ENCODE measurements at regions not wholly inside any gene's neighbourhood (a gene's known extent, or its start where the extent isn't known, plus 50 kb on each side); places are given as distances from the start of the nearest gene placed in this dataset.

DNA sequence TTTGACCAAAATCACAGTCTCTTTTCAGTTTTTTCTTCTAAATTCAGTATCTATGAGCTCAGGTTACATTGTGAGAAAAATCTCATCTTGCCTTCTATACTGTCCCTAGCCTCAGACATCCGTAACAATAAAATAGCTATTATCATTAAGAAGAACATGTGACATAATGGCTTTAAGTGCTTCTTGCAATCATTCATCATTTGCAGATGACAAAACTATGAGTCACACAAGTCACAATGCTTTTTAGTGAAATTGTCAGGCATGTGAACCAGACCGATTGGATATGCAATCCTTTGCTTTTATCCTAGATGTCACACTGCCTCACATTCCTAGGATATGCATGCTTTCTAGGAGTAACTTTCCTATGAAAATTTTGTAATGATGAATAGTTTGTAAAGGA is 313.1 kb downstream of the SLC6A15 start:
- Histone ChIP-seq H3K4me2 (ENCODE audit: low read length) (no peak overlapping the region), H3K4me1 (ENCODE audit: insufficient read depth, low read length) (no peaks in the 10 kb centered on the region), H3K9ac (ENCODE audit: low read length) (no peak overlapping the region), H3K27ac (ENCODE audit: low read depth, low read length) (no peak overlapping the region), H2AFZ (ENCODE audit: low read depth, low read length) (no peak overlapping the region), H3K4me3 (ENCODE audit: insufficient read depth, low read depth, low read length) (no peak overlapping the region), H3K36me3 (ENCODE audit: insufficient read depth, low read length) (no peaks in the 10 kb centered on the region), H3K27me3 (ENCODE audit: insufficient read depth, low read length) (no peaks in the 10 kb centered on the region), H4K20me1 (ENCODE audit: insufficient read depth, low read length) (no peaks in the 10 kb centered on the region), H3K9me3 (ENCODE audit: insufficient read depth, low read depth, low read length) (no peaks in the 10 kb centered on the region), H3K79me2 (ENCODE audit: insufficient read depth, low read length) (no peaks in the 10 kb centered on the region)
- DNase-seq (ENCODE audit: low read depth) (peak; percentile 33), FAIRE-seq (peak; percentile 83)
- Mint-ChIP-seq H3K27ac (ENCODE audit: unreplicated experiment) (no peak overlapping the region), H3K9me3 (ENCODE audit: unreplicated experiment) (no peaks in the 10 kb centered on the region), H3K4me3 (ENCODE audit: unreplicated experiment) (no peak overlapping the region), H3K27me3 (ENCODE audit: low read depth, unreplicated experiment) (no peaks in the 10 kb centered on the region), H3K4me1 (ENCODE audit: low read depth, unreplicated experiment) (peaks cover 9% of the 10 kb centered on the region), H3K36me3 (ENCODE audit: low read depth, unreplicated experiment) (no peaks in the 10 kb centered on the region)
- TF ChIP-seq, protein P1, sequence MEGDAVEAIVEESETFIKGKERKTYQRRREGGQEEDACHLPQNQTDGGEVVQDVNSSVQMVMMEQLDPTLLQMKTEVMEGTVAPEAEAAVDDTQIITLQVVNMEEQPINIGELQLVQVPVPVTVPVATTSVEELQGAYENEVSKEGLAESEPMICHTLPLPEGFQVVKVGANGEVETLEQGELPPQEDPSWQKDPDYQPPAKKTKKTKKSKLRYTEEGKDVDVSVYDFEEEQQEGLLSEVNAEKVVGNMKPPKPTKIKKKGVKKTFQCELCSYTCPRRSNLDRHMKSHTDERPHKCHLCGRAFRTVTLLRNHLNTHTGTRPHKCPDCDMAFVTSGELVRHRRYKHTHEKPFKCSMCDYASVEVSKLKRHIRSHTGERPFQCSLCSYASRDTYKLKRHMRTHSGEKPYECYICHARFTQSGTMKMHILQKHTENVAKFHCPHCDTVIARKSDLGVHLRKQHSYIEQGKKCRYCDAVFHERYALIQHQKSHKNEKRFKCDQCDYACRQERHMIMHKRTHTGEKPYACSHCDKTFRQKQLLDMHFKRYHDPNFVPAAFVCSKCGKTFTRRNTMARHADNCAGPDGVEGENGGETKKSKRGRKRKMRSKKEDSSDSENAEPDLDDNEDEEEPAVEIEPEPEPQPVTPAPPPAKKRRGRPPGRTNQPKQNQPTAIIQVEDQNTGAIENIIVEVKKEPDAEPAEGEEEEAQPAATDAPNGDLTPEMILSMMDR (IDR thresholded peaks at IDR 0.05; ENCODE audit: insufficient read depth, low read depth, low read length), result no peak
- no peak for TF ChIP-seq EZH2 (IDR thresholded peaks at IDR 0.05; ENCODE audit: insufficient read depth, low read length)

DNA sequence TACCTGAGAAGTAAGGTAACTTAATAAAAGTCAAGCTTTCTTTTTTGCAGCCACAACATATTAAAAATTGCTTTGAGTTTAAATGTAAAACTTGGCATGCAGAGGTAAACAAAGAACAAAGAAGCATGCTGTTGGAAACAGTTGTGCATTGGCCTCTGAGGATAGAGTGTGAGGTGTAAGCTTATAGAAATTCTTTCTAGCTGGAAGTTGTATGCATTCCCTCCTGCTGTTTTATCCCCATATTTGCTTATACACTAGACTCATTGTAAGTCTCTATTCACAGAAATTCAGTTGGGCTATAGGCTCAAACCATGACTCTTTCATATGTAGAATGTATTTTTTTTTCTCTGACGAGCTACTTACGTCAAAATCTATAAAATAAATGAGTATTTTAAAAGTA is 316.3 kb downstream of the SLC6A15 start:
- Histone ChIP-seq H3K36me3 (ENCODE audit: insufficient read depth, low read length) (no peaks in the 10 kb centered on the region), H3K4me1 (ENCODE audit: insufficient read depth, low read length) (no peaks in the 10 kb centered on the region), H3K4me2 (ENCODE audit: low read length) (no peak overlapping the region), H3K9ac (ENCODE audit: low read length) (no peak overlapping the region), H3K27ac (ENCODE audit: low read depth, low read length) (no peak overlapping the region), H3K79me2 (ENCODE audit: insufficient read depth, low read length) (no peaks in the 10 kb centered on the region), H3K9me3 (ENCODE audit: insufficient read depth, low read depth, low read length) (no peaks in the 10 kb centered on the region), H4K20me1 (ENCODE audit: insufficient read depth, low read length) (no peaks in the 10 kb centered on the region), H2AFZ (ENCODE audit: low read depth, low read length) (no peak overlapping the region), H3K4me3 (ENCODE audit: insufficient read depth, low read depth, low read length) (no peak overlapping the region), H3K27me3 (ENCODE audit: insufficient read depth, low read length) (no peaks in the 10 kb centered on the region)
- DNase-seq (ENCODE audit: low read depth) (no peak), FAIRE-seq (no peak)
- Mint-ChIP-seq H3K4me3 (ENCODE audit: unreplicated experiment) (no peak overlapping the region), H3K9me3 (ENCODE audit: unreplicated experiment) (no peaks in the 10 kb centered on the region), H3K27me3 (ENCODE audit: low read depth, unreplicated experiment) (no peaks in the 10 kb centered on the region), H3K27ac (ENCODE audit: unreplicated experiment) (no peak overlapping the region), H3K36me3 (ENCODE audit: low read depth, unreplicated experiment) (no peaks in the 10 kb centered on the region), H3K4me1 (ENCODE audit: low read depth, unreplicated experiment) (peaks cover 9% of the 10 kb centered on the region)
- TF ChIP-seq, protein P1 (IDR thresholded peaks at IDR 0.05; ENCODE audit: insufficient read depth, low read depth, low read length), result no peak
- TF ChIP-seq EZH2 (IDR thresholded peaks at IDR 0.05; ENCODE audit: insufficient read depth, low read length), result no peak

DNA sequence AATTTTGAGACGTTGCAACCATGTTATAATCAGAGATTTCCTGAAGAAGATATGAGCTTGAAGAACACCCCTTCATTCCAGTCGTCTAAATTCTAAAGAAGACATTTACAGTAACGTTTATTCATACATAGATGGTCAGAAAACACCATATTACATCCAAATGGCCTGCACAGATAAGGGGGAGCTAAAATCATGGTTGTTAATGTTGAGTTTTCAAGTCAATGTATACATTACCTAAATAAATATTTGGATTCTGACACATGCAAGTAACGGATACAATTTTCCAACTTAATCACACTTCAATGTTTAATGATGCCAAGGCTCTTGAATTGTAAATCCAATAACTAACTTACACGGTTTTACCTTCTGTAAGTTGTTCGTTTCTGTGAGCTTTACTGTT is 318.4 kb downstream of the SLC6A15 start:
- H3K9me3 Mint-ChIP-seq (ENCODE audit: unreplicated experiment), result no peaks in the 10 kb centered on the region
- H3K4me1 Mint-ChIP-seq (ENCODE audit: low read depth, unreplicated experiment), result peaks cover 3% of the 10 kb centered on the region
- H3K9ac ChIP-seq (ENCODE audit: low read length), result no peak overlapping the region
- H3K27me3 ChIP-seq (ENCODE audit: insufficient read depth, low read length), result no peaks in the 10 kb centered on the region
- no peaks in the 10 kb centered on the region for H3K79me2 ChIP-seq (ENCODE audit: insufficient read depth, low read length)
- FAIRE-seq (no peak), DNase-seq (ENCODE audit: low read depth) (no peak)
- no peaks in the 10 kb centered on the region for H3K4me1 ChIP-seq (ENCODE audit: insufficient read depth, low read length)
- H3K27me3 Mint-ChIP-seq (ENCODE audit: low read depth, unreplicated experiment), result no peaks in the 10 kb centered on the region
- no peak overlapping the region for H2AFZ ChIP-seq (ENCODE audit: low read depth, low read length)
- no peaks in the 10 kb centered on the region for H4K20me1 ChIP-seq (ENCODE audit: insufficient read depth, low read length)
- no peaks in the 10 kb centered on the region for H3K9me3 ChIP-seq (ENCODE audit: insufficient read depth, low read depth, low read length)
- no peak overlapping the region for H3K27ac ChIP-seq (ENCODE audit: low read depth, low read length)
- no peaks in the 10 kb centered on the region for H3K36me3 ChIP-seq (ENCODE audit: insufficient read depth, low read length)
- TF ChIP-seq EZH2 (IDR thresholded peaks at IDR 0.05; ENCODE audit: insufficient read depth, low read length), result no peak
- TF ChIP-seq, protein P1 (IDR thresholded peaks at IDR 0.05; ENCODE audit: insufficient read depth, low read depth, low read length), result no peak
- no peak overlapping the region for H3K27ac Mint-ChIP-seq (ENCODE audit: unreplicated experiment)
- H3K4me3 Mint-ChIP-seq (ENCODE audit: unreplicated experiment), result no peak overlapping the region
- no peaks in the 10 kb centered on the region for H3K36me3 Mint-ChIP-seq (ENCODE audit: low read depth, unreplicated experiment)
- no peak overlapping the region for H3K4me2 ChIP-seq (ENCODE audit: low read length)
- H3K4me3 ChIP-seq (ENCODE audit: insufficient read depth, low read depth, low read length), result no peak overlapping the region

All from astrocyte (in vitro differentiated cells and primary cell).